ENCODE measurements at regions not wholly inside any gene's neighbourhood (a gene's known extent, or its start where the extent isn't known, plus 50 kb on each side); places are given as distances from the start of the nearest gene placed in this dataset.
"Not testable (repeated sequence)": the region's sequence is repeated elsewhere in the genome, so short reads cannot be mapped to it uniquely, and the experiment has no call there.

GRCh38 chr10:46097576-46098317, 51.7 kb upstream of the MSMB start:
- DNase-seq (ENCODE audit: low read depth) (no peak), FAIRE-seq (no peak)
- Mint-ChIP-seq H3K4me3 (ENCODE audit: unreplicated experiment) (no peak overlapping the region), H3K4me1 (ENCODE audit: low read depth, unreplicated experiment) (peaks cover 18% of the 10 kb centered on the region), H3K27ac (ENCODE audit: unreplicated experiment) (no peak overlapping the region), H3K27me3 (ENCODE audit: low read depth, unreplicated experiment) (no peaks in the 10 kb centered on the region), H3K36me3 (ENCODE audit: low read depth, unreplicated experiment) (no peaks in the 10 kb centered on the region), H3K9me3 (ENCODE audit: unreplicated experiment) (peaks cover 3% of the 10 kb centered on the region)
- H3K79me2 ChIP-seq (ENCODE audit: insufficient read depth, low read length), result no peaks in the 10 kb centered on the region
- no peak overlapping the region for H2AFZ ChIP-seq (ENCODE audit: low read depth, low read length)
- no peaks in the 10 kb centered on the region for H3K9me3 ChIP-seq (ENCODE audit: insufficient read depth, low read depth, low read length)
- H3K27ac ChIP-seq (ENCODE audit: low read depth, low read length), result no peak overlapping the region
- no peak overlapping the region for H3K4me2 ChIP-seq (ENCODE audit: low read length)
- H3K36me3 ChIP-seq (ENCODE audit: insufficient read depth, low read length), result no peaks in the 10 kb centered on the region
- H3K9ac ChIP-seq (ENCODE audit: low read length), result no peak overlapping the region
- H4K20me1 ChIP-seq (ENCODE audit: insufficient read depth, low read length), result no peaks in the 10 kb centered on the region
- TF ChIP-seq EZH2 (IDR thresholded peaks at IDR 0.05; ENCODE audit: insufficient read depth, low read length) (no peak), CTCF (IDR thresholded peaks at IDR 0.05; ENCODE audit: insufficient read depth, low read depth, low read length) (no peak)
- no peak overlapping the region for H3K4me3 ChIP-seq (ENCODE audit: insufficient read depth, low read depth, low read length)
- H3K4me1 ChIP-seq (ENCODE audit: insufficient read depth, low read length), result no peaks in the 10 kb centered on the region
- H3K27me3 ChIP-seq (ENCODE audit: insufficient read depth, low read length), result no peaks in the 10 kb centered on the region

GRCh38 chr10:46098386-46098785, 52.3 kb upstream of the MSMB start:
- peaks cover 18% of the 10 kb centered on the region for H3K4me1 Mint-ChIP-seq (ENCODE audit: low read depth, unreplicated experiment)

GRCh38 chr10:46098925-46099324, 52.9 kb upstream of the MSMB start:
- H3K27me3 Mint-ChIP-seq (ENCODE audit: low read depth, unreplicated experiment); H3K27ac ChIP-seq (ENCODE audit: low read depth, low read length); H2AFZ ChIP-seq (ENCODE audit: low read depth, low read length); H3K9ac ChIP-seq (ENCODE audit: low read length); H3K9me3 Mint-ChIP-seq (ENCODE audit: unreplicated experiment); H3K79me2 ChIP-seq (ENCODE audit: insufficient read depth, low read length); H3K27ac Mint-ChIP-seq (ENCODE audit: unreplicated experiment); H3K4me2 ChIP-seq (ENCODE audit: low read length); H3K4me1 ChIP-seq (ENCODE audit: insufficient read depth, low read length); H3K36me3 Mint-ChIP-seq (ENCODE audit: low read depth, unreplicated experiment); H3K4me3 ChIP-seq (ENCODE audit: insufficient read depth, low read depth, low read length); H4K20me1 ChIP-seq (ENCODE audit: insufficient read depth, low read length); H3K36me3 ChIP-seq (ENCODE audit: insufficient read depth, low read length); DNase-seq (ENCODE audit: low read depth); H3K27me3 ChIP-seq (ENCODE audit: insufficient read depth, low read length); FAIRE-seq; H3K4me3 Mint-ChIP-seq (ENCODE audit: unreplicated experiment); H3K9me3 ChIP-seq (ENCODE audit: insufficient read depth, low read depth, low read length): not testable (repeated sequence)
- H3K4me1 Mint-ChIP-seq (ENCODE audit: low read depth, unreplicated experiment), result peaks cover 18% of the 10 kb centered on the region

More at GRCh38 chr10:46098386-46098785, 52.3 kb upstream of the MSMB start:
- H2AFZ ChIP-seq (ENCODE audit: low read depth, low read length), result no peak overlapping the region
- H3K79me2 ChIP-seq (ENCODE audit: insufficient read depth, low read length), result no peaks in the 10 kb centered on the region
- no peak overlapping the region for H3K4me3 ChIP-seq (ENCODE audit: insufficient read depth, low read depth, low read length)
- Mint-ChIP-seq H3K36me3 (ENCODE audit: low read depth, unreplicated experiment) (no peaks in the 10 kb centered on the region), H3K27me3 (ENCODE audit: low read depth, unreplicated experiment) (no peaks in the 10 kb centered on the region), H3K27ac (ENCODE audit: unreplicated experiment) (no peak overlapping the region), H3K9me3 (ENCODE audit: unreplicated experiment) (peaks cover 3% of the 10 kb centered on the region), H3K4me3 (ENCODE audit: unreplicated experiment) (no peak overlapping the region)
- no peak for FAIRE-seq
- no peak overlapping the region for H3K4me2 ChIP-seq (ENCODE audit: low read length)
- H3K27me3 ChIP-seq (ENCODE audit: insufficient read depth, low read length), result no peaks in the 10 kb centered on the region
- TF ChIP-seq CTCF (IDR thresholded peaks at IDR 0.05; ENCODE audit: insufficient read depth, low read depth, low read length) (no peak), EZH2 (IDR thresholded peaks at IDR 0.05; ENCODE audit: insufficient read depth, low read length) (no peak)
- H3K9ac ChIP-seq (ENCODE audit: low read length), result no peak overlapping the region
- no peaks in the 10 kb centered on the region for H3K4me1 ChIP-seq (ENCODE audit: insufficient read depth, low read length)
- no peak overlapping the region for H3K27ac ChIP-seq (ENCODE audit: low read depth, low read length)
- H3K36me3 ChIP-seq (ENCODE audit: insufficient read depth, low read length), result no peaks in the 10 kb centered on the region
- no peaks in the 10 kb centered on the region for H4K20me1 ChIP-seq (ENCODE audit: insufficient read depth, low read length)
- no peak for DNase-seq (ENCODE audit: low read depth)
- no peaks in the 10 kb centered on the region for H3K9me3 ChIP-seq (ENCODE audit: insufficient read depth, low read depth, low read length)
